IMR-90 (cell line): ENCODE measurements at regions not wholly inside any gene's neighbourhood (a gene's known extent, or its start where the extent isn't known, plus 50 kb on each side); places are given as distances from the start of the nearest gene placed in this dataset.

Source experiments
- MAFK ChIP-seq: IDR thresholded peaks from 2 replicates; pipeline ENCODE4 v1.6.1; 2012; ENCODE audit warnings: low read depth, low read length, improper control_type of control experiment
- MXI1 ChIP-seq: IDR thresholded peaks from 2 replicates; pipeline ENCODE4 v1.6.1; 2012; ENCODE audit warnings: low read depth, mild to moderate bottlenecking, low read length, moderate library complexity, borderline replicate concordance
- SMC3 ChIP-seq: fragments of 150-350 bp; IDR thresholded peaks from 2 replicates; pipeline ENCODE4 v1.6.1; 2016; ENCODE audit warnings: low read depth, mild to moderate bottlenecking, antibody characterized with exemption, low read length, moderate library complexity
- TF ChIP-seq, protein P1 (sequence below): conservative IDR thresholded peaks from 2 replicates; pipeline ENCODE4 v1.5.1; 2012; ENCODE audit warnings: mild to moderate bottlenecking, low read depth, low read length, improper control_type of control experiment
- TF ChIP-seq, protein P2 (sequence below): fragments of 150-350 bp; IDR thresholded peaks from 2 replicates; pipeline ENCODE4 v1.6.1; 2016; ENCODE audit warnings: low read depth, mild to moderate bottlenecking, low read length, moderate library complexity, borderline replicate concordance

DNA sequence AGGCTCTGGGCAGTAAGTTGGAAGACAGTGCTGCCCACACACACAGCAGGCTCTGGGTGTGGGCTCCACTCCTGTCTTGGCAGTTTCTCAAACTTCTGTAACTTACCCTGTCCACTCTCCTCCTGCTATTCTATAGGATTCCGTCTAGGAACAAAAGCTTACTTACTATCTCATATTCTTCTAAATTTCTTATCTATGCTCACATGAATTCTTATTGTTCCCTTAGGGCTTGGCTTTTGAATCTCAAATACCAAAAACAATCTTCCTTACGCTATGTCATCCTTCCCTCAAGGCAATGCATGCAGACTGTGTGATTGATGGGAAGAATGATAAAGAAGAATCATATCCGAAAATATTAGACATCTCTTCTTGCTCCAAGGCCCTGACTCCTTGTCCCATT, 425.9 kb upstream of the ONECUT1 start:
- TF ChIP-seq, protein P1, sequence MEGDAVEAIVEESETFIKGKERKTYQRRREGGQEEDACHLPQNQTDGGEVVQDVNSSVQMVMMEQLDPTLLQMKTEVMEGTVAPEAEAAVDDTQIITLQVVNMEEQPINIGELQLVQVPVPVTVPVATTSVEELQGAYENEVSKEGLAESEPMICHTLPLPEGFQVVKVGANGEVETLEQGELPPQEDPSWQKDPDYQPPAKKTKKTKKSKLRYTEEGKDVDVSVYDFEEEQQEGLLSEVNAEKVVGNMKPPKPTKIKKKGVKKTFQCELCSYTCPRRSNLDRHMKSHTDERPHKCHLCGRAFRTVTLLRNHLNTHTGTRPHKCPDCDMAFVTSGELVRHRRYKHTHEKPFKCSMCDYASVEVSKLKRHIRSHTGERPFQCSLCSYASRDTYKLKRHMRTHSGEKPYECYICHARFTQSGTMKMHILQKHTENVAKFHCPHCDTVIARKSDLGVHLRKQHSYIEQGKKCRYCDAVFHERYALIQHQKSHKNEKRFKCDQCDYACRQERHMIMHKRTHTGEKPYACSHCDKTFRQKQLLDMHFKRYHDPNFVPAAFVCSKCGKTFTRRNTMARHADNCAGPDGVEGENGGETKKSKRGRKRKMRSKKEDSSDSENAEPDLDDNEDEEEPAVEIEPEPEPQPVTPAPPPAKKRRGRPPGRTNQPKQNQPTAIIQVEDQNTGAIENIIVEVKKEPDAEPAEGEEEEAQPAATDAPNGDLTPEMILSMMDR: no peak
- TF ChIP-seq MAFK: no peak
- no peak for TF ChIP-seq SMC3
- TF ChIP-seq MXI1: no peak
- TF ChIP-seq, protein P2, sequence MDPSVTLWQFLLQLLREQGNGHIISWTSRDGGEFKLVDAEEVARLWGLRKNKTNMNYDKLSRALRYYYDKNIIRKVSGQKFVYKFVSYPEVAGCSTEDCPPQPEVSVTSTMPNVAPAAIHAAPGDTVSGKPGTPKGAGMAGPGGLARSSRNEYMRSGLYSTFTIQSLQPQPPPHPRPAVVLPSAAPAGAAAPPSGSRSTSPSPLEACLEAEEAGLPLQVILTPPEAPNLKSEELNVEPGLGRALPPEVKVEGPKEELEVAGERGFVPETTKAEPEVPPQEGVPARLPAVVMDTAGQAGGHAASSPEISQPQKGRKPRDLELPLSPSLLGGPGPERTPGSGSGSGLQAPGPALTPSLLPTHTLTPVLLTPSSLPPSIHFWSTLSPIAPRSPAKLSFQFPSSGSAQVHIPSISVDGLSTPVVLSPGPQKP: no peak
